Ishikawa (cell line): ENCODE measurements at regions not wholly inside any gene's neighbourhood (a gene's known extent, or its start where the extent isn't known, plus 50 kb on each side); places are given as distances from the start of the nearest gene placed in this dataset.

Experiments used
- CEBPB ChIP-seq: IDR thresholded peaks from 2 replicates; pipeline ENCODE4 v1.6.1; 2012
- EGR1 ChIP-seq: IDR thresholded peaks from 2 replicates; pipeline ENCODE4 v1.6.1; 2012
- EP300 ChIP-seq: IDR thresholded peaks from 2 replicates; pipeline ENCODE4 v1.6.1; 2012; ENCODE audit warnings: borderline replicate concordance
- MAX ChIP-seq: IDR thresholded peaks from 2 replicates; pipeline ENCODE4 v1.6.1; 2012
- NFIC ChIP-seq: IDR thresholded peaks from 2 replicates; pipeline ENCODE4 v1.6.1; 2012
- REST ChIP-seq: IDR thresholded peaks from 2 replicates; pipeline ENCODE4 v1.6.1; 2012; ENCODE audit warnings: low read depth, mild to moderate bottlenecking
- TAF1 ChIP-seq: IDR thresholded peaks from 2 replicates; pipeline ENCODE4 v1.6.1; 2012; ENCODE audit warnings: low read depth, mild to moderate bottlenecking
- TCF12 ChIP-seq: IDR thresholded peaks from 2 replicates; pipeline ENCODE4 v1.6.1; 2012; ENCODE audit warnings: low read depth
- TEAD4 ChIP-seq: IDR thresholded peaks from 2 replicates; pipeline ENCODE4 v1.6.1; 2012
- USF1 ChIP-seq: IDR thresholded peaks from 2 replicates; pipeline ENCODE4 v1.6.1; 2012
- YY1 ChIP-seq: IDR thresholded peaks from 2 replicates; pipeline ENCODE4 v1.6.1; 2012; ENCODE audit warnings: low read depth

- TF ChIP-seq TCF12 (no peak), TAF1 (no peak), USF1 (no peak), EP300 (no peak), YY1 (no peak), REST (no peak), TEAD4 (no peak), NFIC (no peak), EGR1 (no peak), MAX (no peak), CEBPB (no peak)
Observed at GRCh38 chr9:30522061-30522460, 1862.4 kb upstream of the ACO1 start.
